H1 (cell line): ENCODE measurements at regions not wholly inside any gene's neighbourhood (a gene's known extent, or its start where the extent isn't known, plus 50 kb on each side); places are given as distances from the start of the nearest gene placed in this dataset.

ENCODE experiments used
- BACH1 ChIP-seq: IDR thresholded peaks from 2 replicates; pipeline ENCODE4 v1.6.1; 2012; ENCODE audit warnings: low read length, improper control_type of control experiment
- KDM4A ChIP-seq: IDR thresholded peaks from one replicate; pipeline ENCODE4 v1.7.1; 2012; ENCODE audit warnings: low read depth, mild to moderate bottlenecking, moderate library complexity, low read length, inconsistent platforms; ENCODE audit not compliant: severe bottlenecking
- RAD21 ChIP-seq, 2 experiments: IDR thresholded peaks in 1 of 2; conservative IDR thresholded peaks in 1 of 2; 2 replicates each; pipeline ENCODE4 v1.6.1; 2011; ENCODE audit warnings: low read depth in 2 of 2, low read length in 2 of 2, improper control_type of control experiment in 1 of 2, inconsistent platforms in 1 of 2, mild to moderate bottlenecking in 1 of 2, moderate library complexity in 1 of 2
- TF ChIP-seq, protein P1 (sequence below), 3 experiments: IDR thresholded peaks; 1 replicate in 2 of 3; 2 replicates in 1 of 3; pipeline versions ENCODE4 v1.5.1 to v1.6.1; 2011; ENCODE audit warnings: low read length in 3 of 3, mild to moderate bottlenecking in 3 of 3, inconsistent platforms in 2 of 3, low read depth in 1 of 3, moderate library complexity in 1 of 3; ENCODE audit not compliant: insufficient read depth in 1 of 3; ENCODE audit errors: control extremely low read depth in 1 of 3
- TF ChIP-seq, protein P2 (sequence below): IDR thresholded peaks from 2 replicates; pipeline ENCODE4 v1.6.1; 2011; ENCODE audit warnings: low read length, improper control_type of control experiment

DNA sequence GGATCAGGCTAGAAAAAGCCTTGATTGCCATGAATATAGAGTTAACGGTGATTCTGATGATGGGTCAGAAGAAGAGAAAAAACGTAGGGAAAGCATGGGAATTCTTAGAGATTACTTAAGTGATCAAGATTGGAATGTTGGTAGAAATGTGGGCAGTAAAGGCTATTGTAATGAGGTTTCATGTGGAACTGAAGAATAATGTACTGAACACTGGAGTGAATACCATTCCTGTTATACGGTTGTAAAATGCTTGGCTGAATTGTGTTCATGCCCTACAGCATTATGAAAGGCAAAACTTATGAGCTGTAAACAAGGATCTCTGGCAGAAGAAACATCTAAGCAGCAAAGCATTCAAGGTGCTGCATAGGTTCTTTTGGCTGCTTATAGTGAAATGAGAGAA is 414.1 kb upstream of the CBLB start (continued):
- TF ChIP-seq, protein P1, sequence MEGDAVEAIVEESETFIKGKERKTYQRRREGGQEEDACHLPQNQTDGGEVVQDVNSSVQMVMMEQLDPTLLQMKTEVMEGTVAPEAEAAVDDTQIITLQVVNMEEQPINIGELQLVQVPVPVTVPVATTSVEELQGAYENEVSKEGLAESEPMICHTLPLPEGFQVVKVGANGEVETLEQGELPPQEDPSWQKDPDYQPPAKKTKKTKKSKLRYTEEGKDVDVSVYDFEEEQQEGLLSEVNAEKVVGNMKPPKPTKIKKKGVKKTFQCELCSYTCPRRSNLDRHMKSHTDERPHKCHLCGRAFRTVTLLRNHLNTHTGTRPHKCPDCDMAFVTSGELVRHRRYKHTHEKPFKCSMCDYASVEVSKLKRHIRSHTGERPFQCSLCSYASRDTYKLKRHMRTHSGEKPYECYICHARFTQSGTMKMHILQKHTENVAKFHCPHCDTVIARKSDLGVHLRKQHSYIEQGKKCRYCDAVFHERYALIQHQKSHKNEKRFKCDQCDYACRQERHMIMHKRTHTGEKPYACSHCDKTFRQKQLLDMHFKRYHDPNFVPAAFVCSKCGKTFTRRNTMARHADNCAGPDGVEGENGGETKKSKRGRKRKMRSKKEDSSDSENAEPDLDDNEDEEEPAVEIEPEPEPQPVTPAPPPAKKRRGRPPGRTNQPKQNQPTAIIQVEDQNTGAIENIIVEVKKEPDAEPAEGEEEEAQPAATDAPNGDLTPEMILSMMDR (IDR thresholded peaks at IDR 0.05; ENCODE audit: control extremely low read depth in 1 of 3, insufficient read depth in 1 of 3, low read depth in 1 of 3, low read length in 3 of 3): no peak
- no peak for TF ChIP-seq RAD21 (IDR thresholded peaks at IDR 0.05 in 1 of 2, conservative IDR thresholded peaks at IDR 0.05 in 1 of 2; ENCODE audit: low read depth in 2 of 2, low read length in 2 of 2)
- no peak for TF ChIP-seq BACH1
- TF ChIP-seq, protein P2, sequence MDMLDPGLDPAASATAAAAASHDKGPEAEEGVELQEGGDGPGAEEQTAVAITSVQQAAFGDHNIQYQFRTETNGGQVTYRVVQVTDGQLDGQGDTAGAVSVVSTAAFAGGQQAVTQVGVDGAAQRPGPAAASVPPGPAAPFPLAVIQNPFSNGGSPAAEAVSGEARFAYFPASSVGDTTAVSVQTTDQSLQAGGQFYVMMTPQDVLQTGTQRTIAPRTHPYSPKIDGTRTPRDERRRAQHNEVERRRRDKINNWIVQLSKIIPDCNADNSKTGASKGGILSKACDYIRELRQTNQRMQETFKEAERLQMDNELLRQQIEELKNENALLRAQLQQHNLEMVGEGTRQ: no peak
- TF ChIP-seq KDM4A: no peak
